ENCODE measurements at regions not wholly inside any gene's neighbourhood (a gene's known extent, or its start where the extent isn't known, plus 50 kb on each side); places are given as distances from the start of the nearest gene placed in this dataset.

DNA sequence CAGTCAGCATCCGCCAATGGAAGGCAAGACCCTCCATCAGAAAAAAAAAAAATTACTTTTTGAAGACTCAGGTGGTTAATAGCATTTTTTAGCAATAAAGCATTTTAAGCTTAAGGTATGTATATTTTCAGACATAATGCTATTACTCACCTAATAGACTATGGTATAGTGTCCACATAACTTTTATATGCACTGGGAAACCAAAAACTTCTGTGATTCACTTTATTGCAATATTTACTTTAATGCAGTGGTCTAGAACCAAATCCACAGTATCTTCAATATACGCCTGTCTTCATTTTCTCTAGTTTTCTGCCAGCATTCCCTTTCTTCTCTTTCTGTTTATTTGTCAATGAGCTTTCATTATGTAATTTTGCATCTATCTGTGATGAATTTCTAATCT is 418.1 kb downstream of the SLITRK6 start:
- TF ChIP-seq POLR2A (IDR thresholded peaks at IDR 0.05; ENCODE audit: low read length) (no peak), GATA1 (IDR thresholded peaks at IDR 0.05; ENCODE audit: low read depth, low read length) (no peak)

Data from erythroblast (primary cell).